RCC 7860 (cell line): ENCODE measurements at regions not wholly inside any gene's neighbourhood (a gene's known extent, or its start where the extent isn't known, plus 50 kb on each side); places are given as distances from the start of the nearest gene placed in this dataset.

Experiments used
- DNase-seq: peaks from one replicate; pipeline ENCODE4 v3.0.0-alpha.2; 2015; ENCODE audit warnings: low spot score
- FAIRE-seq: peaks from 2 replicates; lab custom pipeline; 2012; peaks lifted over from hg19 to GRCh38; lab: Jason Lieb, UNC

GRCh38 chr4:24476282-24476681, 108.1 kb downstream of the DHX15 start:
- FAIRE-seq (peak; percentile 56), DNase-seq (no peak)

- no peak for FAIRE-seq
- no peak for DNase-seq
These were observed 108.6 kb downstream of the DHX15 start for GRCh38 chr4:24475756-24476155.

GRCh38 chr4:24473309-24473721, 111.0 kb downstream of the DHX15 start:
- FAIRE-seq (no peak), DNase-seq (peak; percentile 28)

GRCh38 chr4:24472514-24473308, 111.6 kb downstream of the DHX15 start:
- peak; percentile 60 for DNase-seq

GRCh38 chr4:24472161-24472510, 112.2 kb downstream of the DHX15 start:
- FAIRE-seq = no peak
- DNase-seq = no peak

More at GRCh38 chr4:24472514-24473308, 111.6 kb downstream of the DHX15 start:
- FAIRE-seq = no peak

- DNase-seq (no peak), FAIRE-seq (no peak)
These were observed 112.7 kb downstream of the DHX15 start for GRCh38 chr4:24471486-24472160.

GRCh38 chr4:24470666-24471485, 113.5 kb downstream of the DHX15 start:
- DNase-seq = no peak
- no peak for FAIRE-seq

GRCh38 chr4:24468071-24468470, 116.3 kb downstream of the DHX15 start:
- FAIRE-seq (no peak), DNase-seq (no peak)

- FAIRE-seq (no peak), DNase-seq (no peak)
These were observed 119.8 kb downstream of the DHX15 start for GRCh38 chr4:24464566-24464965.

- DNase-seq (no peak), FAIRE-seq (no peak)
These were observed 127.9 kb downstream of the DHX15 start for GRCh38 chr4:24456431-24456830.

GRCh38 chr4:24453951-24454350, 130.4 kb downstream of the DHX15 start:
- no peak for FAIRE-seq

GRCh38 chr4:24451870-24452269, 132.5 kb downstream of the DHX15 start:
- DNase-seq (no peak), FAIRE-seq (no peak)

More at GRCh38 chr4:24453951-24454350, 130.4 kb downstream of the DHX15 start:
- no peak for DNase-seq

GRCh38 chr4:24443200-24443599, 141.2 kb downstream of the DHX15 start:
- no peak for FAIRE-seq
- DNase-seq = no peak

- DNase-seq = no peak
- FAIRE-seq = no peak
These were observed 143.6 kb downstream of the DHX15 start for GRCh38 chr4:24440765-24441164.

- DNase-seq = no peak
- FAIRE-seq = no peak
These were observed 150.1 kb downstream of the DHX15 start for GRCh38 chr4:24434241-24434640.

GRCh38 chr4:24433515-24434214, 150.7 kb downstream of the DHX15 start:
- DNase-seq = no peak
- FAIRE-seq = no peak

GRCh38 chr4:24428850-24429249, 155.5 kb downstream of the DHX15 start:
- no peak for DNase-seq
- no peak for FAIRE-seq

- no peak for DNase-seq
These were observed 157.8 kb downstream of the DHX15 start for GRCh38 chr4:24426557-24426956.

GRCh38 chr4:24425863-24426262, 158.5 kb downstream of the DHX15 start:
- no peak for FAIRE-seq
- DNase-seq = no peak

More at GRCh38 chr4:24426557-24426956, 157.8 kb downstream of the DHX15 start:
- FAIRE-seq = no peak

GRCh38 chr4:24423670-24424069, 160.7 kb downstream of the DHX15 start:
- FAIRE-seq (no peak), DNase-seq (no peak)

- DNase-seq = no peak
- no peak for FAIRE-seq
These were observed 161.7 kb downstream of the DHX15 start for GRCh38 chr4:24422644-24423043.
